ENCODE measurements at regions not wholly inside any gene's neighbourhood (a gene's known extent, or its start where the extent isn't known, plus 50 kb on each side); places are given as distances from the start of the nearest gene placed in this dataset.

DNA sequence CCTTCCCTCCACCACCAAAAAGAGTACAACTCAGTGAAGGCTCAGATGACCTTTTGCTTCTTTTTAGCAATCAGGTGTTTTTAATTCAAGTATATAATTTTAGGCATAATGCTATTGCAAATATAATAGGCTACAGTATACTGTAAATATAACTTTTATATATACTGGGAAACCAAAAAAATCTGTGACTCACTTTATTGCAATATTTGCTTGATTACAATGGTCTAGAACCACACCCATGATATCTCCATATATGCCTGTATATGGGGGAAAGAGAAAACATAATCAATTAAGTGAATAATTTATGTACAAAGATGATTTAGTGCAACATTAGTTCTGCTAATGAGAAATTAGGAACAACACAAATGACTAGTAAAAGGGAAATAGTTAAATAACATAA lies 134.3 kb downstream of the TLE3 start:
- no peak for TF ChIP-seq SP1 (CRISPR knock-in tag; conservative IDR thresholded peaks at IDR 0.05)
- TF ChIP-seq, protein P1, sequence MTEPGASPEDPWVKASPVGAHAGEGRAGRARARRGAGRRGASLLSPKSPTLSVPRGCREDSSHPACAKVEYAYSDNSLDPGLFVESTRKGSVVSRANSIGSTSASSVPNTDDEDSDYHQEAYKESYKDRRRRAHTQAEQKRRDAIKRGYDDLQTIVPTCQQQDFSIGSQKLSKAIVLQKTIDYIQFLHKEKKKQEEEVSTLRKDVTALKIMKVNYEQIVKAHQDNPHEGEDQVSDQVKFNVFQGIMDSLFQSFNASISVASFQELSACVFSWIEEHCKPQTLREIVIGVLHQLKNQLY (CRISPR knock-in tag; IDR thresholded peaks at IDR 0.05): no peak
- TF ChIP-seq, protein P2, sequence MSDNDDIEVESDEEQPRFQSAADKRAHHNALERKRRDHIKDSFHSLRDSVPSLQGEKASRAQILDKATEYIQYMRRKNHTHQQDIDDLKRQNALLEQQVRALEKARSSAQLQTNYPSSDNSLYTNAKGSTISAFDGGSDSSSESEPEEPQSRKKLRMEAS (CRISPR knock-in tag; IDR thresholded peaks at IDR 0.05): no peak
- TF ChIP-seq, protein P3, sequence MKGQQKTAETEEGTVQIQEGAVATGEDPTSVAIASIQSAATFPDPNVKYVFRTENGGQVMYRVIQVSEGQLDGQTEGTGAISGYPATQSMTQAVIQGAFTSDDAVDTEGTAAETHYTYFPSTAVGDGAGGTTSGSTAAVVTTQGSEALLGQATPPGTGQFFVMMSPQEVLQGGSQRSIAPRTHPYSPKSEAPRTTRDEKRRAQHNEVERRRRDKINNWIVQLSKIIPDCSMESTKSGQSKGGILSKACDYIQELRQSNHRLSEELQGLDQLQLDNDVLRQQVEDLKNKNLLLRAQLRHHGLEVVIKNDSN (CRISPR knock-in tag; IDR thresholded peaks at IDR 0.05): no peak
- TF ChIP-seq NR2C2 (CRISPR knock-in tag; IDR thresholded peaks at IDR 0.05): no peak
- TF ChIP-seq, protein P4, sequence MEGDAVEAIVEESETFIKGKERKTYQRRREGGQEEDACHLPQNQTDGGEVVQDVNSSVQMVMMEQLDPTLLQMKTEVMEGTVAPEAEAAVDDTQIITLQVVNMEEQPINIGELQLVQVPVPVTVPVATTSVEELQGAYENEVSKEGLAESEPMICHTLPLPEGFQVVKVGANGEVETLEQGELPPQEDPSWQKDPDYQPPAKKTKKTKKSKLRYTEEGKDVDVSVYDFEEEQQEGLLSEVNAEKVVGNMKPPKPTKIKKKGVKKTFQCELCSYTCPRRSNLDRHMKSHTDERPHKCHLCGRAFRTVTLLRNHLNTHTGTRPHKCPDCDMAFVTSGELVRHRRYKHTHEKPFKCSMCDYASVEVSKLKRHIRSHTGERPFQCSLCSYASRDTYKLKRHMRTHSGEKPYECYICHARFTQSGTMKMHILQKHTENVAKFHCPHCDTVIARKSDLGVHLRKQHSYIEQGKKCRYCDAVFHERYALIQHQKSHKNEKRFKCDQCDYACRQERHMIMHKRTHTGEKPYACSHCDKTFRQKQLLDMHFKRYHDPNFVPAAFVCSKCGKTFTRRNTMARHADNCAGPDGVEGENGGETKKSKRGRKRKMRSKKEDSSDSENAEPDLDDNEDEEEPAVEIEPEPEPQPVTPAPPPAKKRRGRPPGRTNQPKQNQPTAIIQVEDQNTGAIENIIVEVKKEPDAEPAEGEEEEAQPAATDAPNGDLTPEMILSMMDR (IDR thresholded peaks at IDR 0.05): no peak
- TF ChIP-seq RELA (CRISPR knock-in tag; IDR thresholded peaks at IDR 0.05; ENCODE audit: borderline replicate concordance): no peak
- TF ChIP-seq TCF7 (CRISPR knock-in tag; IDR thresholded peaks at IDR 0.05; ENCODE audit: low read depth): no peak
- TF ChIP-seq, protein P5, sequence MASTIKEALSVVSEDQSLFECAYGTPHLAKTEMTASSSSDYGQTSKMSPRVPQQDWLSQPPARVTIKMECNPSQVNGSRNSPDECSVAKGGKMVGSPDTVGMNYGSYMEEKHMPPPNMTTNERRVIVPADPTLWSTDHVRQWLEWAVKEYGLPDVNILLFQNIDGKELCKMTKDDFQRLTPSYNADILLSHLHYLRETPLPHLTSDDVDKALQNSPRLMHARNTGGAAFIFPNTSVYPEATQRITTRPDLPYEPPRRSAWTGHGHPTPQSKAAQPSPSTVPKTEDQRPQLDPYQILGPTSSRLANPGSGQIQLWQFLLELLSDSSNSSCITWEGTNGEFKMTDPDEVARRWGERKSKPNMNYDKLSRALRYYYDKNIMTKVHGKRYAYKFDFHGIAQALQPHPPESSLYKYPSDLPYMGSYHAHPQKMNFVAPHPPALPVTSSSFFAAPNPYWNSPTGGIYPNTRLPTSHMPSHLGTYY (CRISPR knock-in tag; IDR thresholded peaks at IDR 0.05): no peak
- TF ChIP-seq ESRRA (CRISPR knock-in tag; IDR thresholded peaks at IDR 0.05; ENCODE audit: borderline replicate concordance): no peak
- TF ChIP-seq SMAD4 (CRISPR knock-in tag; IDR thresholded peaks at IDR 0.05): no peak
- no peak for TF ChIP-seq ZNF416 (CRISPR knock-in tag; IDR thresholded peaks at IDR 0.05)

All from WTC11 (cell line).